OCI-LY1 (cell line): ENCODE measurements at regions not wholly inside any gene's neighbourhood (a gene's known extent, or its start where the extent isn't known, plus 50 kb on each side); places are given as distances from the start of the nearest gene placed in this dataset.

Source experiments
- EZH2 ChIP-seq: fragments of 200-600 bp; sonication (generic), shearing (Covaris generic); IDR thresholded peaks from 2 replicates; pipeline ENCODE4 v1.8.0; 2017; ENCODE audit warnings: borderline replicate concordance, mixed run types, mild to moderate bottlenecking, antibody characterized with exemption, low read length, moderate library complexity, mixed read lengths
- TF ChIP-seq, protein P1 (sequence below): fragments of 200-600 bp; sonication (generic), shearing (Covaris generic); IDR thresholded peaks from 2 replicates; pipeline ENCODE4 v1.5.1; 2017; ENCODE audit warnings: mild to moderate bottlenecking, antibody characterized with exemption, low read length, moderate library complexity, mixed read lengths

DNA sequence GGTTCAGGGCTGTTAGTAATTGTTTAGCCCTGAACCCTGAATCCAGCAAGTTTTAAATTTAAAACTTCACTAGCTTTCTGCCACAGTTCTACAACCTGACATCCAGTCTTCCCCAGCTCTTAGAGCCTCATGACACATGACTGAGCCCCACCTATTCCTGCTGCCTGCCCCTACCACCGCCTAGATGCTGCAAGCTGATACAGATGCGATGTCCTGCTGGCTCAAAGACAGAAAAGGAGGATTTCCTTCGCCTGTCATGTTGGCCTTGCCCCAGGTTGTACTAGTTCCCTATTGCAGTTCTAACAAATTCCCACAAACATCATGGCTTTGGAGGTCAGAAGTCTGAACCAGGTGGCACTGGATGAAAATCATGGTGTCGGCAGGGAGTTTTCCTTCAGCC, 510.6 kb upstream of the PPP2R3A start:
- TF ChIP-seq, protein P1, sequence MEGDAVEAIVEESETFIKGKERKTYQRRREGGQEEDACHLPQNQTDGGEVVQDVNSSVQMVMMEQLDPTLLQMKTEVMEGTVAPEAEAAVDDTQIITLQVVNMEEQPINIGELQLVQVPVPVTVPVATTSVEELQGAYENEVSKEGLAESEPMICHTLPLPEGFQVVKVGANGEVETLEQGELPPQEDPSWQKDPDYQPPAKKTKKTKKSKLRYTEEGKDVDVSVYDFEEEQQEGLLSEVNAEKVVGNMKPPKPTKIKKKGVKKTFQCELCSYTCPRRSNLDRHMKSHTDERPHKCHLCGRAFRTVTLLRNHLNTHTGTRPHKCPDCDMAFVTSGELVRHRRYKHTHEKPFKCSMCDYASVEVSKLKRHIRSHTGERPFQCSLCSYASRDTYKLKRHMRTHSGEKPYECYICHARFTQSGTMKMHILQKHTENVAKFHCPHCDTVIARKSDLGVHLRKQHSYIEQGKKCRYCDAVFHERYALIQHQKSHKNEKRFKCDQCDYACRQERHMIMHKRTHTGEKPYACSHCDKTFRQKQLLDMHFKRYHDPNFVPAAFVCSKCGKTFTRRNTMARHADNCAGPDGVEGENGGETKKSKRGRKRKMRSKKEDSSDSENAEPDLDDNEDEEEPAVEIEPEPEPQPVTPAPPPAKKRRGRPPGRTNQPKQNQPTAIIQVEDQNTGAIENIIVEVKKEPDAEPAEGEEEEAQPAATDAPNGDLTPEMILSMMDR: no peak
- TF ChIP-seq EZH2: no peak
